Fibroblast of skin of right quadriceps (primary cell): ENCODE measurements at regions not wholly inside any gene's neighbourhood (a gene's known extent, or its start where the extent isn't known, plus 50 kb on each side); places are given as distances from the start of the nearest gene placed in this dataset.

Experiments
- DNase-seq: peaks from one replicate; pipeline ENCODE4 v3.0.0-alpha.2; 2013

DNA sequence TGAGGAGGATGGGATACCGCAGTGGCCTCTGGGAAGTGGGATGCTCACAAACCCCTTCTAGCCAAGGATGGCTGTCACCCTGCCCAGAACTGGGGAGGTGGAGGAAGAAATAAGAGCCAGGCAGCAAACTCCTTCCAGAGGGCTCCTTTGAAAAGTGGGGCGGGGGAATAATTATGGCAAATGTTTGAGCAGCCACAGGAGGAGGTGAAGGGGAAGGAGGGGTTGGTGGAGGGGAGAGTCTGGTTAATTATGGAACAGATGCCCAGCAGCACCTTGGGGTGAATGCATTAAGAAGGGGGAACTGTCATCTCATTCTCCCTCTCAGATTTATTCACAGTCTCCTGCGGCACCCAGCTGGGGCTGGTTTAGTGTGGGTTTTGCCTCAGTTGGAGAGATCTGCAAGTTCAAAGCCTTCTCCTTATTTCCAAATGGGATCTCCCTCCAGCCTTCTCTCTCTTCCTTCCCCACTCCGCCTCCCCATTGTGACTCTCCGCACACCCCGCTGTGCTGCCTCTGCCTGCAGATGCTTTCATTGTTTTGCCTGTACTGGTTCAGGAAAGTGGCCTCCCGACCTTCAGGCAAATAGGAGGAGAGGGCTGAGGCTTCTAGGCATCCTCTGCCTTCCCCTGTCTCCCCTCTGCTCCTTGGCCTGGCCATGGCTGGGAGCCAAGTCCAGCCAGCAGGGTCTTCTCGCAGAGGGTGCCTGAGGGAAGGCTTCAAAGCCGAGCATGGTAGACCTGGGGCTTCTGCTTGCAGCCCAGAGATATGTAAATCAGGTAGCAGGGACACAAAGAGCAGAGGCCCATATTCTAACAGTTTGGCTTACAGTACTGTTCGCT lies 457.2 kb upstream of the MEX3C start:
- no peak for DNase-seq

- no peak for DNase-seq
Observed at GRCh38 chr18:51655327-51655698, 457.8 kb upstream of the MEX3C start.

DNA sequence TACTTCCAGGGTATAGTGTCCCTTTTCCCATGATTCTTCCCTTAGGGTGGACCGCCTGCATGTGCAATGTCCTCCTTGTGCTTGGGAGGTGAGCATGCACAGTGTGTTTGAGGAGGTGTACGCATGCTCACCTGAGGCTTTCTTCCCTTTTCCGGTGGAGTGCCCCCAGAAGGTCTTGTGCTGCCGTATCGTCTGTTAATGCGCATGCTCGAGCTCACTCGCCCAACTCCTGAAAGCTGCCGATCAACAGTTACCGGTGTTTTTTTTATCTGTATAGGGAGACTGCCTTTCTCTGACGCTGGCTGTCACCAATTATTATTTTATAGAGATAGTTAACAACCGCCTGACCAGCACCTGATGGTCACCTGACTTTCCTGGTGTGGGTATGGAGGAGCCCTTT lies 458.8 kb upstream of the MEX3C start:
- DNase-seq = no peak

DNA sequence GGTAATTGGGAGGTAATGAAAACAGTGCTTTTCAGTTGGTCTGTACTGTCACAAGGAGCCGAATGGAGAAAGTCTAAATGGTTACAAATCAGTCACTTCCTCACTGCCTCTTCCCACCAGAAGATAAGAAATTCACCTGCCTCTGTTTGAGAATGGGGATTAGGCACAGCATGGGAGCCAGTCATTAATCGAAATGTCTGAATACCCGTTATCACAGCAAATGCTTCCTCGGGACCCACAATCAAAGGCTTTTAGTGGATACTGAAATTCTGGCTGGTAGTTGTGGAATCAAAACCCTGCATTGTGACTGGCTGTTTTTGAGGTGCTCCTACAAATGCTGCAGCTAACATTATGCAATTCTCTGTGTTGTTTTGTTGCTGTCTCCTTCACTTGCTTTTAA lies 461.0 kb upstream of the MEX3C start:
- no peak for DNase-seq

DNA sequence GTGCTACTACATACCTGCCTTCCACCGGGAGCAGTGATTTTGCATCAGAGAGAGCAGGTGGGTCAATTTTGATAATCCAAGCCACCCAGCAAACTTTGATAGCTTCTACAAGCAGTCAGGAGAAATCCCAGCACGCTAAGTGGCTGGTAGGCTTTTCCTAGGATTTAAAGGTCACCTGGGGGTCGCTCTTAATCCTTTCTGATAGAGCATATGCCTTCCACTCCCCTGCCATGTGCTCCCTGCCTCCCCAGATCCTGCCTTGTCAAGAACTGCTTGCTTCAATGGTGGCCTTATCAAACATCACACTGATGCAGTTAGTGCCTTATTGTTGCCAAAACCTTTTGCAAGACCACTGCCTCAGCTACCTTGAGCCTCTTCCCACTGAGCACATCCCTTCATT lies 462.3 kb upstream of the MEX3C start:
- DNase-seq = no peak

DNA sequence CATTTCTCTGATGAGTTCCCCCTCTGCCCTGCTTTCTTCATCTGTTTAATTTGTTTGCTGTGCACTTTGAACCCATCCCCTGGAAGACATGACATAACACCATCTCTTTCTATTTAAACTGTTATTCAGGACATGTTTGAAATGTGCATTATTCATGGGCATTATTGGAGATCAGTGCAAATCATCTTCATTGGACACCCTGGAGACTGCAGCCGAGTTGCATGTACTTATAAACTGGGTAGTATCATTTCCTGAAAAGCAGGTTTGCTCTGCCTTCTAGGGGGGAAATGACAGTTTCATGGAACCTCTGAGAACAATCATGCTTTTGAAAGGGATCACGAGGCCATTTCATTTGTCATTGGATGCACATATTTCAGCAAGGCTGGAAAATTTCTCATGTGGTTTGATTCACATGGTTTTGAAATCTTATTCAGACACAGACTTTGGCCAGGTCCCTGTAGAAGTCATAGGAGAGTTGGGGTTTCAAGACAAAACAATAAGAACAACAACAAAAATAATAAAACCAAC lies 462.8 kb upstream of the MEX3C start:
- no peak for DNase-seq

DNA sequence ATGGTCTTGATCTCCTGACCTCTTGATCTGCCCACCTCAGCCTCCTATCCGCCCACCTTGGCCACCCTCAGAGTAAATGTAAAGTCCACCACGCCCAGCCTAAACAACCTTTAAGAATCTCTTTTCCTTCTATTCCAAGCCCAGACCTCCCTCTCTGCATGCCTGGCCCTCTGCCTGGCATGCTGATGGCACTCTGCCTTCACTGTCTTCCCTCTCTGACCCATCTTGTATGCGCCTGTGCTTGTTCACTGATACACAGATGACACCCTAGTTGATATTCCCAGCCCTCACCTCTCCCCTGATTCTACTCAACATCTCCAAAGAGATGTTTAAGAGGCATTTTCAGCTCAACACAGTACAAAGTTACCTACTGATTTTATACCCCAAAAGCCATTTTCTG lies 466.8 kb upstream of the MEX3C start:
- DNase-seq = no peak

DNA sequence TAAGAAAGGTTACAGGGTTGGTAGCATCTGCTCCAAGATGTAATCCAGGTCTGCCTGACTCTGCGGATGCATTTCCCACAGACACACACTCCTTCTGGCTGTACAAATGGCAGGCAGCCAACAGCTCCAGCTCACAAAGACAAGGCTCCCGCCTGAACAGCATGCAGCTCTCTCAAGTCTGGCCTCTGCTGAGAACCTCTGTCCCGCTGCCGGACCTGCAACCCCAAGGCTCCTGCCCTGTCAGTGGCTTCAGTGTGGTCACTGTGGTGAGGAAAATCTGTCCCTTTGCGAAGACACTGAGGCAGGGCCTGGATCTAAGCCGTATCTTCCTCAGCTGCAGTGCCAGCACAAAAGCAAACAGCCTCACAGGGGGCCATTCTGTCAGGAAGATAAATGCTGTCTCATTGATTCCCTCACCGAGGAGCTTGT lies 469.3 kb upstream of the MEX3C start:
- peak; percentile 52 for DNase-seq

DNA sequence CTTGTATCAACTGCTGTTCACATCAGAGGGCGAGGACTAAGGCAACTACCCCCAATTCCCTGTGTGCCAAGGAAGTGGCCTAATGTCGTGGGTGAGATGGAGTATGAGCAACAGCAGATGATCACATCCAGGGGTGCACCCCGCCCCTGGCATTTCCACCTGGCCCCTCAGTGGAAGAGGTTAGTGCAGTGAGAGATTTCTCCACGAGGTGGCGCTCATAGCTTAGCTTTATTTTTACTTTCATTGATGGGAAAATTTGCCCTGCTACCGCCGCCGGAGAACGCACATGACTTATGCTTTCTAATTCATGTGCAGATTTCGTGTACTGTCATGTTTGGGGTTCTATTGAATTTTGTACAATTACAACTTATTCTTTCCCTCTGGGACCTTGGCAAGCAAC lies 470.6 kb upstream of the MEX3C start:
- peak; percentile 45 for DNase-seq

- no peak for DNase-seq
Observed at GRCh38 chr18:51668607-51669006, 471.1 kb upstream of the MEX3C start.

DNA sequence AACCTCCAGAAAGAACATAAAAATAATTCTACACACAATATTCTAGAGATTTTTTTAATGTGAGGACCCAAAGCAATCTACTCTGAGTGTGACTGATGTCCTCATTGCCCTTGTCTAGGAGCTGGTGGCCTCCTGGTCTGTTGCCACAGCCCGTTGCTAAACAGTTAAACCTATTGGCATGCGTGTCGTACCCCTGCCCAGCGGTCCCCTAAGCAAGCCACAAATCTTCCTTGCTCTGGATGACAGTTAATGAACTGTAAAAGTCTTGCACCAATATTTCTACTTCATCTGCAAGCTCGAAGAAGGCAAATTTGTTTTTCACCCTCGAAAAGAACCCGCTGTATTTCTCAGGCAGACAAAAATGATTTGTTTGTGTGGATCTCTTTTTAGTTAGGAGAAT lies 489.1 kb upstream of the MEX3C start:
- DNase-seq = no peak

- no peak for DNase-seq
Observed at GRCh38 chr18:51687845-51688585, 490.5 kb upstream of the MEX3C start.

DNA sequence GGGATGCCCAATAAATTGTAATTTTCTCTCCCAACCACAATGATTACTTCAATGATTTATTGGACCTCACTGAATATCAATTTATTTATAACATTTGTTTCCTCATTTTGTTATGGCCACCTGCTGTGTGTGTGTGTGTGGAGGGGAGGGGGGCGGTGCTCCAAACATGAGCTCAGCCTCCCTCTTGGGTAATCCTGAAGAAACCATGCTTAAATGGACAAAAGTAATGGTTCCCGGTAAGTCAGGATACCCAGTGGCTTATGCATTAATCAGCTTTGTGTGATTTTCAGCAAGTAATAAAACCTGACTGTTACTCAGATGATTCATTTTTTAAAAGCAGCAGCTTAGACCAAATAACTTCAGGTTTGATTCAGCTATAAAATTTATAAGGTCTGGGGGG lies 495.1 kb upstream of the MEX3C start:
- no peak for DNase-seq

GRCh38 chr18:51711298-51711889 lies 513.9 kb upstream of the MEX3C start:
- DNase-seq = no peak

DNA sequence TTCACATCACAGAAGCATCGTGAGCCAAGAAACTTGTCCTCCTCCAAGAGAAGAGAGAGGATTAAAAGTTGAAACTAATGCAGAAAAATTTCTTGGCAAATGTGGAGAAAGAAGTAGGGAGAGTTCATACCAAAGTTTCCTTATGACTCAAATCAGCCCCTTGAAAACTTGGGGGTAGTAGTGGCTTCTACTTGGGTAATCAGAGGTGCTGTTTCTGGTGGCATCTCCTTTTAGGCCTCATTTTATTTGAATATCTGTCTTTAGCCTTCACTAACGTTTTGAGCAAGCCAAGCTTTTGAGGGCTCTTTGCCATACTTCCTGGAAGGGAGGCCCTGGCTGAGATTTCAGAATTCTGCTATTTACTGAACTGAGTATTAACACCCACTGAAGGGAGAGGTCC lies 515.3 kb upstream of the MEX3C start:
- no peak for DNase-seq

DNA sequence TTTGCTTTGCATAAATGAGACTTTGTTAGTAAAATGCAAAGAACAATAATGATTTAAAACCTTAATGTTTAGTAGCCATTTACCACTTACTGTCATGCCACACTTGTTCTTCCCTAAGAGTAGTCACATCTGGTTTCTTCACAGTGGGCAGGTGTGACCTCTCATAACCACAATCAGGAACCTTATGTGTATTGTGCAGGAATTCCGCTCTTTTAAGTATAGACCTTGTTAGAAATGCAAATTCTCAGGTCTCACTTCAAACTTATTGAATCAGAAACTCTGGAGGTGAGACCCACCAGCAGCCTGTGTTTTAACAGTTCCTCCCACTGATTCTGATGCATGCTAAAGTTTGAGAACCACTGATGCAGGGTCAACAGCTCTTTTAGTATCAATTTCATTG lies 518.8 kb upstream of the MEX3C start:
- DNase-seq = no peak

GRCh38 chr18:51721388-51721787 lies 523.9 kb upstream of the MEX3C start:
- no peak for DNase-seq

- peak; percentile 31 for DNase-seq
Observed at GRCh38 chr18:51721996-51722395, 524.5 kb upstream of the MEX3C start.

GRCh38 chr18:51724790-51725721 lies 527.6 kb upstream of the MEX3C start:
- DNase-seq = peak; percentile 62

DNA sequence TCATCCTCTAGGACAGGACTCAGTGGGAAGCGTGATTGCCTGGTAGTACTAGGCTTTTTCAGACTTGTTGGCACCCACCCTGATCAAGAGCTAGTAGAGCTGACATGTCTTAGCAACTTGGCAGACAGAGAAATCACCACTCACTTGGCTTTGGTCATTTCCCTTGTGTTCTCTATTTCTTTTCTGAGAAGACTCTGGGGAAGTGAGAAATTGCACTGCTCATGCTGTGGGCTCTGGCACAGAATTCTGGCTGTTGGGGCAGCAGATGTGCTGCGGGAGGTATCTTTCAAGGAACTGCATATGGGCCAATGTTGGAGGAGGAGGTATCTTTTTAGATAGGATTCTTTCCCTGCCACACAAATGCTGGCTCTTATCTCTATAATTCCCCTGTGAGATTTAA lies 529.1 kb upstream of the MEX3C start:
- no peak for DNase-seq

GRCh38 chr18:51727780-51728179 lies 530.3 kb upstream of the MEX3C start:
- DNase-seq = no peak

- DNase-seq = no peak
Observed at GRCh38 chr18:51731070-51731469, 533.6 kb upstream of the MEX3C start.

DNA sequence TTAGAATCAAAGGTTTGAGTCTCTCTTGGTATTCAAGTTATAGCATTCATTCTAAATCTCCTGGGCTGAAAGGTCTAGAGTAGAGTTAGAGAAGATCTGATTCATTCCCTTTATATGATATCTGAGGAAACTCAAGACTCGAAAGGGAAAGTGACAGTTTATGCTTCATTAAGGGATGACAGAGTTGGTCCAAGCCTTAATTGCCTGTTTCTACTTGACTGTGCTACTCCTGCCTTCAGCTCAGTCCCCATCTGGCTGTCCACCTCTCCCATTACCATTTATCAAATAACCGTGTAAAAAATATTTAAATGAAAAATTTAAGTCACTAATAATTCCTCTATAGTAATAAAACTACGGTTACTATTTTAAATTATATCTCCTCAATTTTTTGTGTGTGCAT lies 537.1 kb upstream of the MEX3C start:
- DNase-seq = no peak
